Inferior parietal cortex (tissue), 1 donor: ENCODE measurements at regions not wholly inside any gene's neighbourhood (a gene's known extent, or its start where the extent isn't known, plus 50 kb on each side); places are given as distances from the start of the nearest gene placed in this dataset.

Source experiments
- DNase-seq: peaks from one replicate; pipeline ENCODE4 v3.0.0-alpha.2; 2016; ENCODE audit errors: extremely low spot score

- DNase-seq, result no peak
Measured at GRCh38 chr6:6704103-6705060, 115.9 kb downstream of the LY86 start.

GRCh38 chr6:6705061-6705425 lies 116.5 kb downstream of the LY86 start:
- no peak for DNase-seq

GRCh38 chr6:6705915-6706675 lies 117.6 kb downstream of the LY86 start:
- DNase-seq, result no peak

GRCh38 chr6:6707143-6707542 lies 118.6 kb downstream of the LY86 start:
- DNase-seq, result no peak

- DNase-seq, result no peak
Measured at GRCh38 chr6:6709106-6709505, 120.6 kb downstream of the LY86 start.

GRCh38 chr6:6711031-6711785 lies 122.7 kb downstream of the LY86 start:
- no peak for DNase-seq

- no peak for DNase-seq
Measured at GRCh38 chr6:6711832-6712448, 123.4 kb downstream of the LY86 start.

GRCh38 chr6:6712449-6713403 lies 124.2 kb downstream of the LY86 start:
- no peak for DNase-seq

GRCh38 chr6:6713657-6714056 lies 125.1 kb downstream of the LY86 start:
- DNase-seq, result no peak

GRCh38 chr6:6714118-6714897 lies 125.8 kb downstream of the LY86 start:
- DNase-seq, result no peak

GRCh38 chr6:6714953-6715352 lies 126.4 kb downstream of the LY86 start:
- no peak for DNase-seq

- no peak for DNase-seq
Measured at GRCh38 chr6:6715465-6715864, 126.9 kb downstream of the LY86 start.

- DNase-seq, result no peak
Measured at GRCh38 chr6:6716998-6717763, 128.7 kb downstream of the LY86 start.

- no peak for DNase-seq
Measured at GRCh38 chr6:6717953-6718352, 129.4 kb downstream of the LY86 start.

- no peak for DNase-seq
Measured at GRCh38 chr6:6721606-6722005, 133.1 kb downstream of the LY86 start.

- no peak for DNase-seq
Measured at GRCh38 chr6:6722195-6722594, 133.7 kb downstream of the LY86 start.

GRCh38 chr6:6723361-6723760 lies 134.8 kb downstream of the LY86 start:
- no peak for DNase-seq

GRCh38 chr6:6723921-6724538 lies 135.5 kb downstream of the LY86 start:
- no peak for DNase-seq
